ENCODE measurements at regions not wholly inside any gene's neighbourhood (a gene's known extent, or its start where the extent isn't known, plus 50 kb on each side); places are given as distances from the start of the nearest gene placed in this dataset.

GRCh38 chr4:1561286-1561990, 122.7 kb downstream of the FAM53A start:
- no peaks in the 10 kb centered on the region for H3K9me3 Mint-ChIP-seq (ENCODE audit: low read depth)
- no peaks in the 10 kb centered on the region for H3K36me3 Mint-ChIP-seq (ENCODE audit: low read depth)
- no peak overlapping the region for H3K27ac Mint-ChIP-seq (ENCODE audit: unreplicated experiment)
- peaks cover 47% of the 10 kb centered on the region for H3K27me3 Mint-ChIP-seq (ENCODE audit: low read depth)
- no peak for DNase-seq (ENCODE audit: low spot score)
- TF ChIP-seq CTCF (IDR thresholded peaks at IDR 0.05): no peak
- H3K4me3 Mint-ChIP-seq (ENCODE audit: unreplicated experiment): no peak overlapping the region
- H3K4me1 Mint-ChIP-seq (ENCODE audit: low read depth): no peaks in the 10 kb centered on the region

GRCh38 chr4:1559896-1560650, 124.0 kb downstream of the FAM53A start:
- no peak for TF ChIP-seq CTCF (IDR thresholded peaks at IDR 0.05)
- no peaks in the 10 kb centered on the region for H3K9me3 Mint-ChIP-seq (ENCODE audit: low read depth)
- no peak overlapping the region for H3K4me3 Mint-ChIP-seq (ENCODE audit: unreplicated experiment)
- DNase-seq (ENCODE audit: low spot score): no peak
- H3K36me3 Mint-ChIP-seq (ENCODE audit: low read depth): no peaks in the 10 kb centered on the region
- no peak overlapping the region for H3K27ac Mint-ChIP-seq (ENCODE audit: unreplicated experiment)
- peaks cover 51% of the 10 kb centered on the region for H3K27me3 Mint-ChIP-seq (ENCODE audit: low read depth)
- no peaks in the 10 kb centered on the region for H3K4me1 Mint-ChIP-seq (ENCODE audit: low read depth)

GRCh38 chr4:1558205-1558604, 125.9 kb downstream of the FAM53A start:
- H3K27ac Mint-ChIP-seq (ENCODE audit: unreplicated experiment): no peak overlapping the region
- H3K4me3 Mint-ChIP-seq (ENCODE audit: unreplicated experiment): no peak overlapping the region
- no peaks in the 10 kb centered on the region for H3K9me3 Mint-ChIP-seq (ENCODE audit: low read depth)
- H3K27me3 Mint-ChIP-seq (ENCODE audit: low read depth): peaks cover 45% of the 10 kb centered on the region
- no peak for DNase-seq (ENCODE audit: low spot score)
- no peaks in the 10 kb centered on the region for H3K4me1 Mint-ChIP-seq (ENCODE audit: low read depth)
- no peak for TF ChIP-seq CTCF (IDR thresholded peaks at IDR 0.05)
- no peaks in the 10 kb centered on the region for H3K36me3 Mint-ChIP-seq (ENCODE audit: low read depth)

GRCh38 chr4:1557221-1557597, 126.9 kb downstream of the FAM53A start:
- peaks cover 43% of the 10 kb centered on the region for H3K27me3 Mint-ChIP-seq (ENCODE audit: low read depth)
- H3K27ac Mint-ChIP-seq (ENCODE audit: unreplicated experiment): no peak overlapping the region
- no peak for TF ChIP-seq CTCF (IDR thresholded peaks at IDR 0.05)
- no peak overlapping the region for H3K4me3 Mint-ChIP-seq (ENCODE audit: unreplicated experiment)
- no peaks in the 10 kb centered on the region for H3K9me3 Mint-ChIP-seq (ENCODE audit: low read depth)
- DNase-seq (ENCODE audit: low spot score): no peak
- no peaks in the 10 kb centered on the region for H3K36me3 Mint-ChIP-seq (ENCODE audit: low read depth)
- no peaks in the 10 kb centered on the region for H3K4me1 Mint-ChIP-seq (ENCODE audit: low read depth)

- DNase-seq (ENCODE audit: low spot score): no peak
- H3K4me3 Mint-ChIP-seq (ENCODE audit: unreplicated experiment): no peak overlapping the region
- no peaks in the 10 kb centered on the region for H3K4me1 Mint-ChIP-seq (ENCODE audit: low read depth)
- TF ChIP-seq CTCF (IDR thresholded peaks at IDR 0.05): no peak
- no peaks in the 10 kb centered on the region for H3K9me3 Mint-ChIP-seq (ENCODE audit: low read depth)
- peaks cover 39% of the 10 kb centered on the region for H3K27me3 Mint-ChIP-seq (ENCODE audit: low read depth)
- H3K27ac Mint-ChIP-seq (ENCODE audit: unreplicated experiment): no peak overlapping the region
- no peaks in the 10 kb centered on the region for H3K36me3 Mint-ChIP-seq (ENCODE audit: low read depth)
These were observed 127.4 kb downstream of the FAM53A start for GRCh38 chr4:1556541-1557220.
